Panc1 (cell line): ENCODE measurements at regions not wholly inside any gene's neighbourhood (a gene's known extent, or its start where the extent isn't known, plus 50 kb on each side); places are given as distances from the start of the nearest gene placed in this dataset.

Source experiments
- CTCF ChIP-seq: fragments of 450-650 bp; IDR thresholded peaks from 2 replicates; pipeline ENCODE4 v1.5.1; 2017; ENCODE audit warnings: mild to moderate bottlenecking
- TF ChIP-seq, protein P1 (sequence below), 2 experiments: IDR thresholded peaks; 2 replicates each; pipeline ENCODE4 v1.6.1; 2011 to 2012; ENCODE audit warnings: low read depth in 2 of 2, control low read depth in 1 of 2, low read length in 1 of 2, mild to moderate bottlenecking in 1 of 2, moderate library complexity in 1 of 2; ENCODE audit not compliant: insufficient read depth in 1 of 2

DNA sequence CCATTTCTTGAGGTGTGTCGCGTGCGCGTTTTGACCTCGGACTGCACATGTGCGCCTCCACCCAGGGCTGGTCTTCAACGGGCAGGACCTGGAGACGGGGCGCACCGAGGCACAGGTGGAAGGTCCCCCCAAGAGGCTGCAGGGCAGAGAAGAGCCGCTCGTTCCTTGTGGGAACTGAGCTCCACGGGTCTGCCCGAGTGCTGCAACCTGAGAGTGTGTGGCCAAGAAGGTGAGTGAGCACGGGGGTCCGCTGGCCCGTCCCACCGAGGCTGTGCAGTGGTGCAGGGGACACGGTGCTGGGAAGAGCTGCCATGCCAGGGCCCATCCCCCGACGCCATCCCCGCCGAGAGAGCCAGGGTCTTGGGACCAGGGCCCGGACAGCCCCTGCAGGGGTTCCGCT is 268.3 kb downstream of the GALR1 start:
- TF ChIP-seq CTCF: no peak
- TF ChIP-seq, protein P1, sequence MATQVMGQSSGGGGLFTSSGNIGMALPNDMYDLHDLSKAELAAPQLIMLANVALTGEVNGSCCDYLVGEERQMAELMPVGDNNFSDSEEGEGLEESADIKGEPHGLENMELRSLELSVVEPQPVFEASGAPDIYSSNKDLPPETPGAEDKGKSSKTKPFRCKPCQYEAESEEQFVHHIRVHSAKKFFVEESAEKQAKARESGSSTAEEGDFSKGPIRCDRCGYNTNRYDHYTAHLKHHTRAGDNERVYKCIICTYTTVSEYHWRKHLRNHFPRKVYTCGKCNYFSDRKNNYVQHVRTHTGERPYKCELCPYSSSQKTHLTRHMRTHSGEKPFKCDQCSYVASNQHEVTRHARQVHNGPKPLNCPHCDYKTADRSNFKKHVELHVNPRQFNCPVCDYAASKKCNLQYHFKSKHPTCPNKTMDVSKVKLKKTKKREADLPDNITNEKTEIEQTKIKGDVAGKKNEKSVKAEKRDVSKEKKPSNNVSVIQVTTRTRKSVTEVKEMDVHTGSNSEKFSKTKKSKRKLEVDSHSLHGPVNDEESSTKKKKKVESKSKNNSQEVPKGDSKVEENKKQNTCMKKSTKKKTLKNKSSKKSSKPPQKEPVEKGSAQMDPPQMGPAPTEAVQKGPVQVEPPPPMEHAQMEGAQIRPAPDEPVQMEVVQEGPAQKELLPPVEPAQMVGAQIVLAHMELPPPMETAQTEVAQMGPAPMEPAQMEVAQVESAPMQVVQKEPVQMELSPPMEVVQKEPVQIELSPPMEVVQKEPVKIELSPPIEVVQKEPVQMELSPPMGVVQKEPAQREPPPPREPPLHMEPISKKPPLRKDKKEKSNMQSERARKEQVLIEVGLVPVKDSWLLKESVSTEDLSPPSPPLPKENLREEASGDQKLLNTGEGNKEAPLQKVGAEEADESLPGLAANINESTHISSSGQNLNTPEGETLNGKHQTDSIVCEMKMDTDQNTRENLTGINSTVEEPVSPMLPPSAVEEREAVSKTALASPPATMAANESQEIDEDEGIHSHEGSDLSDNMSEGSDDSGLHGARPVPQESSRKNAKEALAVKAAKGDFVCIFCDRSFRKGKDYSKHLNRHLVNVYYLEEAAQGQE (IDR thresholded peaks at IDR 0.05; ENCODE audit: insufficient read depth in 1 of 2, low read depth in 2 of 2, low read length in 1 of 2): no peak
